ENCODE measurements at regions not wholly inside any gene's neighbourhood (a gene's known extent, or its start where the extent isn't known, plus 50 kb on each side); places are given as distances from the start of the nearest gene placed in this dataset.

DNA sequence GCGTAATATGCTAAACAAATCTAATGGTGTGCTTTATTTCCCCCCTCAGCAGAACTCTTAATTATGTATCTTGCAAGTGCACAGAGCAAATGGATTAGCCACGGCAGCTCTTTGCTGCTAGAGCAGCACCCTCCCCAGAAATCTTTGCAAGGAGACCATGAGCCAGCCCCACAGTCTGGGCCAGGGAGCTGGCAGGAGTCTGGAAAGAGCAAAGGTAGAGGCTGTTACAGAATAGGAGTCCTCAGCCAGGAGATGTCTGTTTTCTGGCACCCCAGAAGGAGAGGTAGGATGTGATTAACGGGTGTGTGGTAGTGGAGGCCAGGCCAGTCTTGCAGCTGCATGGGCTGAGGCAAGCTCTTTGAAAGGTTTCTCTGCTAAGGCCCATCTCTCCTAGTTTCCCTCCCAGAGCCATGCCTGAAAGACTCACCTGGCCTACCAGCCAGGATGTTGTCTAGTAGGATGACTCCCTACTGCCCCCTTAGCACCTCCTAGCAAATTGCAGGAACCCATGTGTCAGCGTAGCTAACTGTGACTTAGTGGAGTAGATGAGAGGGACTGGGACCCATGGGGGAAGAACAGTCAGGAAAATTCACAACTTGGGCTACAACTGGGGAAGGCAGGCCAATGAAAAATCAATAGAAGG is 557.2 kb downstream of the BUD13 start:
- H3K27ac ChIP-seq = no peak overlapping the region
- 86 to 90% methylated on average over 4 of the region's 4 CpGs for WGBS, 2 donors

DNA sequence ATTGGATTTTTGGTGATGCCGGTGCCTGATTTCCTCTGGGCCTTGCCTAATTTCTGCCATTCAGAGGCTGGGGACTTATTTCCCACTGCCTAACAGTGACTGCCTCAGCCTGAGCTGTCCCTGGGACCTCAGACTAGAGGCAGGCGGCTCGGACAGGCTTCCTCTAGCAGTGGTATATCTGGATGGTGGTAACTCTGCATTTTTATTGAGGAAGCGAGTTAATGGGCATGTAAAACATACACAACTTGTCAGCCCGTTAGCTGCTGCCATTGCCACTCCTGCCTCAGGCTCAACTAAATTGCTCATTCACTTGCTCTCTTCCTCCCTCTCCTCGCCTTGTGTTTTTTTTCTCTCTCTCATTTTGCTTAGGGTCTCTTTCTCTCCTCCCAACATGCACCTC is 561.6 kb downstream of the BUD13 start:
- Histone ChIP-seq H3K36me3 (no peaks in the 10 kb centered on the region), H3K27me3 (peaks cover 0 to 13% (median 0%) of the 10 kb centered on the region in 3 donors), H3K4me1 (no peaks in the 10 kb centered on the region), H3K27ac (no peak overlapping the region), H3K9me3 (no peaks in the 10 kb centered on the region), H3K4me3 (no peak overlapping the region)
- TF ChIP-seq EP300 (IDR thresholded peaks at IDR 0.05) = no peak
- TF ChIP-seq POLR2AphosphoS5 (IDR thresholded peaks at IDR 0.05) = no peak
- TF ChIP-seq, protein P1, sequence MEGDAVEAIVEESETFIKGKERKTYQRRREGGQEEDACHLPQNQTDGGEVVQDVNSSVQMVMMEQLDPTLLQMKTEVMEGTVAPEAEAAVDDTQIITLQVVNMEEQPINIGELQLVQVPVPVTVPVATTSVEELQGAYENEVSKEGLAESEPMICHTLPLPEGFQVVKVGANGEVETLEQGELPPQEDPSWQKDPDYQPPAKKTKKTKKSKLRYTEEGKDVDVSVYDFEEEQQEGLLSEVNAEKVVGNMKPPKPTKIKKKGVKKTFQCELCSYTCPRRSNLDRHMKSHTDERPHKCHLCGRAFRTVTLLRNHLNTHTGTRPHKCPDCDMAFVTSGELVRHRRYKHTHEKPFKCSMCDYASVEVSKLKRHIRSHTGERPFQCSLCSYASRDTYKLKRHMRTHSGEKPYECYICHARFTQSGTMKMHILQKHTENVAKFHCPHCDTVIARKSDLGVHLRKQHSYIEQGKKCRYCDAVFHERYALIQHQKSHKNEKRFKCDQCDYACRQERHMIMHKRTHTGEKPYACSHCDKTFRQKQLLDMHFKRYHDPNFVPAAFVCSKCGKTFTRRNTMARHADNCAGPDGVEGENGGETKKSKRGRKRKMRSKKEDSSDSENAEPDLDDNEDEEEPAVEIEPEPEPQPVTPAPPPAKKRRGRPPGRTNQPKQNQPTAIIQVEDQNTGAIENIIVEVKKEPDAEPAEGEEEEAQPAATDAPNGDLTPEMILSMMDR (IDR thresholded peaks at IDR 0.05) = no peak
- TF ChIP-seq POLR2A (IDR thresholded peaks at IDR 0.05) = no peak
- WGBS, 2 donors = 21 to 45% methylated on average over 6 of the region's 6 CpGs
- intact Hi-C loops (cut with DNase I) = loop anchor here (10.0 kb wide), 1 partner anchor 484 kb away; no protein-coding TSS in a partner anchor
- DNase-seq = no peak

More for the DNA sequence above, 557.2 kb downstream of the BUD13 start:
- Histone ChIP-seq H3K9me3 (no peaks in the 10 kb centered on the region), H3K36me3 (no peaks in the 10 kb centered on the region), H3K4me3 (no peak overlapping the region), H3K27me3 (peaks cover 0 to 5% (median 0%) of the 10 kb centered on the region in 3 donors), H3K4me1 (no peaks in the 10 kb centered on the region)
- TF ChIP-seq, protein P1 (IDR thresholded peaks at IDR 0.05) = no peak
- TF ChIP-seq POLR2AphosphoS5 (IDR thresholded peaks at IDR 0.05) = no peak
- intact Hi-C loops (cut with DNase I) = loop anchor here (2.0 to 10.0 kb wide), 2 partner anchors 61 to 479 kb away; no protein-coding TSS in a partner anchor
- DNase-seq = no peak

DNA sequence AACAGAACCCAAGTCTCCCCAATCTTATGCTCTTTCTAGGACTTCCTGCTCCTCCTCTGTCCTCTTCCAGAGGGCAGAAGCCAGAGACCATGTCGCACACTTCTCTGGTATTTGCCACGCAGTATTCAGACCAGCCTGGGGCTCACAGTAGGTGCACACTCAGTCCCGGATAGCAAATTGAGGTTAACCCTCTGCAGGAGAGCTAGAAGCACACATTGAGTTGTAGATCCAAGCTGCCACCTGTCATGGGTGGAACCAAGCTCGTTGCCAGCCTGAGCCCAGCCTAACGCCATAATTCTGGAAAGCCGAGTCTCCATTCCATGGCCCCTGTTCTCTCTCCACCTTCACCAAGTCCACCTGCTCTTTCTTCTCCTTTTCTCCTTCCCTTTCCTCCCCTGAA is 562.1 kb downstream of the BUD13 start:
- TF ChIP-seq POLR2AphosphoS5 (IDR thresholded peaks at IDR 0.05) = no peak
- no peak for TF ChIP-seq POLR2A (IDR thresholded peaks at IDR 0.05)
- no peak for TF ChIP-seq EP300 (IDR thresholded peaks at IDR 0.05)
- TF ChIP-seq, protein P1 (IDR thresholded peaks at IDR 0.05) = no peak
- Histone ChIP-seq H3K36me3 (no peaks in the 10 kb centered on the region), H3K4me3 (no peak overlapping the region), H3K27me3 (peaks cover 0 to 13% (median 0%) of the 10 kb centered on the region in 3 donors), H3K27ac (no peak overlapping the region), H3K9me3 (no peaks in the 10 kb centered on the region), H3K4me1 (no peaks in the 10 kb centered on the region)
- no peak for DNase-seq
- intact Hi-C loops (cut with DNase I) = loop anchor here (10.0 kb wide), 1 partner anchor 484 kb away; no protein-coding TSS in a partner anchor
- 51 to 81% methylated on average over 6 of the region's 6 CpGs for WGBS, 2 donors

DNA sequence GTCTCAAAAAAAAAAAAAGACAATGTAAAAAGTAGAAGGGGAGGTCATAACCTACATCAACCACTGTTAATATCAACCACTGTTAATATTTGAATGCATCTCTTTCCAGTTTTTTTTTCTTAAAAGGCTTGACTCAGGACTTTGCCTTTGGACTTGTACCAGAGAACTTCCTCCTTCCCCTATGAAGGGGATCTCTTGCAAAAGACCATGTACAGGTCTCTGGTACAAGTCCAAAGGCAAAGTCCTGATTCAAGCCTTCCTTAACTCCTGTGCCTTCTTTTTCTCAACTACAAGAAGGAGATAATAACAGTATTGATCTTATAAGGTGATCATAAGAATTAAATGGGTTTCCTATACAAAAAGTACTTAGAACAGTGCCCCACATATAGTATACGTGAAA is 563.5 kb downstream of the BUD13 start:
- TF ChIP-seq EP300 (IDR thresholded peaks at IDR 0.05) = no peak
- TF ChIP-seq POLR2AphosphoS5 (IDR thresholded peaks at IDR 0.05) = no peak
- no peak for TF ChIP-seq POLR2A (IDR thresholded peaks at IDR 0.05)
- TF ChIP-seq, protein P1 (IDR thresholded peaks at IDR 0.05) = no peak
- no peaks in the 10 kb centered on the region for H3K36me3 ChIP-seq
- no peaks in the 10 kb centered on the region for H3K9me3 ChIP-seq
- no peaks in the 10 kb centered on the region for H3K4me1 ChIP-seq
- DNase-seq = no peak
- H3K27ac ChIP-seq = no peak overlapping the region
- no peak overlapping the region for H3K4me3 ChIP-seq
- intact Hi-C loops (cut with DNase I) = no loop called here
- WGBS, 2 donors = 85 to 88% methylated on average over 1 of the region's 1 CpG
- H3K27me3 ChIP-seq = peaks cover 0 to 13% (median 0%) of the 10 kb centered on the region in 3 donors
